HepG2 (cell line): ENCODE measurements at regions not wholly inside any gene's neighbourhood (a gene's known extent, or its start where the extent isn't known, plus 50 kb on each side); places are given as distances from the start of the nearest gene placed in this dataset.

Experiments used
- AGO2 ChIP-seq: fragments of 200-400 bp; formaldehyde crosslinking; optimal IDR thresholded peaks from 2 replicates; pipeline ENCODE3; 2017; ENCODE audit warnings: mild to moderate bottlenecking, low read depth, low read length, moderate library complexity
- CREB1 ChIP-seq, 2 experiments: fragments of 450-650 bp in 1 of 2; IDR thresholded peaks; 2 replicates each; pipeline ENCODE4 v1.6.1; 2016 to 2017; ENCODE audit warnings: control low read depth in 1 of 2, mild to moderate bottlenecking in 1 of 2, missing compliant biosample characterization in 1 of 2, missing genetic modification characterization in 1 of 2
- NPAS2 ChIP-seq: sonication (generic); formaldehyde crosslinking; IDR thresholded peaks from 2 replicates; pipeline ENCODE4 v1.8.0; 2022; ENCODE audit warnings: mild to moderate bottlenecking, missing genetic modification reagents, borderline replicate concordance
- POLR2AphosphoS2 ChIP-seq: IDR thresholded peaks from 2 replicates; pipeline ENCODE4 v1.6.1; 2011; ENCODE audit warnings: low read depth, low read length, improper control_type of control experiment
- SOX13 ChIP-seq, 3 experiments: fragments of 450-650 bp in 1 of 3; sonication (generic) in 1 of 3; formaldehyde crosslinking in 1 of 3; IDR thresholded peaks in 2 of 3; conservative IDR thresholded peaks in 1 of 3; 2 replicates each; pipeline versions ENCODE4 v1.5.0 to v1.6.1; 2016 to 2020; ENCODE audit warnings: antibody characterized with exemption in 1 of 3, mild to moderate bottlenecking in 1 of 3, missing compliant biosample characterization in 1 of 3, missing genetic modification reagents in 1 of 3, moderate library complexity in 1 of 3
- SRF ChIP-seq: IDR thresholded peaks from 2 replicates; pipeline ENCODE4 v1.6.1; 2011; ENCODE audit warnings: mild to moderate bottlenecking, low read depth, low read length, moderate library complexity
- ZBTB21 ChIP-seq: sonication (generic); formaldehyde crosslinking; IDR thresholded peaks from 2 replicates; pipeline ENCODE4 v1.4.0; 2020; ENCODE audit warnings: missing genetic modification reagents
- ZNF274 ChIP-seq: sonication (generic); formaldehyde crosslinking; IDR thresholded peaks from 2 replicates; pipeline ENCODE4 v1.5.1; 2020; ENCODE audit warnings: mild to moderate bottlenecking, missing genetic modification reagents
- ZNF460 ChIP-seq: sonication (generic); formaldehyde crosslinking; IDR thresholded peaks from 2 replicates; pipeline ENCODE4 v1.5.1; 2020; ENCODE audit warnings: missing genetic modification reagents, mild to moderate bottlenecking, borderline replicate concordance
- ZNF766 ChIP-seq: sonication (generic); formaldehyde crosslinking; IDR thresholded peaks from 2 replicates; pipeline ENCODE4 v1.5.0; 2020; ENCODE audit warnings: missing genetic modification reagents, borderline replicate concordance
- TF ChIP-seq, protein P1 (sequence below): sonication (generic); formaldehyde crosslinking; IDR thresholded peaks from 2 replicates; pipeline ENCODE4 v1.5.0; 2020; ENCODE audit warnings: mild to moderate bottlenecking, missing genetic modification reagents, moderate library complexity

GRCh38 chr4:42719257-42719656 is 62.4 kb upstream of the ATP8A1 start:
- TF ChIP-seq POLR2AphosphoS2 (no peak), ZNF274 (CRISPR knock-in tag) (no peak), CREB1 (IDR thresholded peaks at IDR 0.05) (no peak), CREB1 (CRISPR knock-in tag; IDR thresholded peaks at IDR 0.05) (no peak), AGO2 (no peak), ZNF766 (CRISPR knock-in tag) (no peak), SOX13 (IDR thresholded peaks at IDR 0.05) (no peak), SOX13 (CRISPR knock-in tag; conservative IDR thresholded peaks at IDR 0.05 in 1 of 2, IDR thresholded peaks at IDR 0.05 in 1 of 2) (no peak), ZBTB21 (CRISPR knock-in tag) (no peak), ZNF460 (CRISPR knock-in tag) (no peak), SRF (no peak), NPAS2 (CRISPR knock-in tag) (no peak)
- TF ChIP-seq, protein P1, sequence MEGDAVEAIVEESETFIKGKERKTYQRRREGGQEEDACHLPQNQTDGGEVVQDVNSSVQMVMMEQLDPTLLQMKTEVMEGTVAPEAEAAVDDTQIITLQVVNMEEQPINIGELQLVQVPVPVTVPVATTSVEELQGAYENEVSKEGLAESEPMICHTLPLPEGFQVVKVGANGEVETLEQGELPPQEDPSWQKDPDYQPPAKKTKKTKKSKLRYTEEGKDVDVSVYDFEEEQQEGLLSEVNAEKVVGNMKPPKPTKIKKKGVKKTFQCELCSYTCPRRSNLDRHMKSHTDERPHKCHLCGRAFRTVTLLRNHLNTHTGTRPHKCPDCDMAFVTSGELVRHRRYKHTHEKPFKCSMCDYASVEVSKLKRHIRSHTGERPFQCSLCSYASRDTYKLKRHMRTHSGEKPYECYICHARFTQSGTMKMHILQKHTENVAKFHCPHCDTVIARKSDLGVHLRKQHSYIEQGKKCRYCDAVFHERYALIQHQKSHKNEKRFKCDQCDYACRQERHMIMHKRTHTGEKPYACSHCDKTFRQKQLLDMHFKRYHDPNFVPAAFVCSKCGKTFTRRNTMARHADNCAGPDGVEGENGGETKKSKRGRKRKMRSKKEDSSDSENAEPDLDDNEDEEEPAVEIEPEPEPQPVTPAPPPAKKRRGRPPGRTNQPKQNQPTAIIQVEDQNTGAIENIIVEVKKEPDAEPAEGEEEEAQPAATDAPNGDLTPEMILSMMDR (CRISPR knock-in tag): no peak
